H1 (cell line): ENCODE measurements at regions not wholly inside any gene's neighbourhood (a gene's known extent, or its start where the extent isn't known, plus 50 kb on each side); places are given as distances from the start of the nearest gene placed in this dataset.

ENCODE experiments used
- EZH2 ChIP-seq: fragments of 200-600 bp; sonication (generic); IDR thresholded peaks from 2 replicates; pipeline ENCODE4 v1.7.1; 2012; ENCODE audit warnings: low read depth, mild to moderate bottlenecking, moderate library complexity, low read length, inconsistent platforms; ENCODE audit not compliant: severe bottlenecking
- SIN3A ChIP-seq, 2 experiments: IDR thresholded peaks in 1 of 2; conservative IDR thresholded peaks in 1 of 2; 2 replicates each; pipeline ENCODE4 v1.6.1; 2011 to 2012; ENCODE audit warnings: low read length in 2 of 2, improper control_type of control experiment in 1 of 2, low read depth in 1 of 2, mild to moderate bottlenecking in 1 of 2
- TCF12 ChIP-seq: IDR thresholded peaks from 2 replicates; pipeline ENCODE4 v1.6.1; 2011; ENCODE audit warnings: low read depth, mild to moderate bottlenecking, low read length

DNA sequence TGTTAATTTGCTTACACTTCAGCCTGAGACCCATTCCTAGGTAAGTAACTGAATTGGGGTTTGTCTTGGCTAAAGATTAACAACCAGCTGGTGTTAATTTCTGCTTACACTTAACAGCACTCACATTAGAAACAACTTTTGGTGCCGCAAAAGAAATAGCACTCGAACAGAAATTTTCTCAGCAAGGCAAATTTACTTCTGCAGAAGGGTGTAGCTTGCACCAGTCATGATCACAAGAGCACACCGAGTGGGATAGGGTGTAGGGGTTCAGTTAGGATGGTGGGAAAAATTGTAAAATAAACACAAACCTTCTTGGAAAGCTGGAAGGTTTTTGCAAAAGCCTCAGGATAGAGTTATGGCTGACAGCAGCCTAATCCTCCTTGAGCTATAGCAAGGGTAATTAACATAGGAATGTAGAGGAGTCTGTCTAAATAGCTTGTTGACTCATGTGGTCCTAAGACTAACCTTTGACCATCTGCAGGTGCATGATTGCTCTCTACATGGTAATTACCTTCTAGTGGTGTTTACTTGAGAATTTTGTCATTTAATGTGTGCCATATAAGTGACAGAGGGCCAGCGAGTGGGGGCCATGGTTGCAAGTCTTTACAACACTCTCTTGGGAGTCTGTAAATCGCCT lies 67.8 kb upstream of the CDK13 start (continued):
- TF ChIP-seq EZH2 (no peak), SIN3A (conservative IDR thresholded peaks at IDR 0.05 in 1 of 2, IDR thresholded peaks at IDR 0.05 in 1 of 2; ENCODE audit: low read depth in 1 of 2, low read length in 2 of 2) (no peak), TCF12 (peak; percentile 83; the same call in 1 of the 2 replicates)
